ENCODE measurements at regions not wholly inside any gene's neighbourhood (a gene's known extent, or its start where the extent isn't known, plus 50 kb on each side); places are given as distances from the start of the nearest gene placed in this dataset.

- DNase-seq, result no peak
Measured at GRCh38 chr2:2703762-2704427, 372.8 kb upstream of the MYT1L start.

- DNase-seq, result no peak
Measured at GRCh38 chr2:2703172-2703571, 372.1 kb upstream of the MYT1L start.

- no peak for DNase-seq
Measured at GRCh38 chr2:2702385-2702784, 371.3 kb upstream of the MYT1L start.

- DNase-seq, result no peak
Measured at GRCh38 chr2:2701813-2702212, 370.7 kb upstream of the MYT1L start.

GRCh38 chr2:2701176-2701781 is 370.2 kb upstream of the MYT1L start:
- DNase-seq, result no peak

- no peak for DNase-seq
Measured at GRCh38 chr2:2699121-2699505, 368.0 kb upstream of the MYT1L start.

- DNase-seq, result peak; percentile 59
Measured at GRCh38 chr2:2698182-2699120, 367.4 kb upstream of the MYT1L start.

GRCh38 chr2:2696733-2697455 is 365.8 kb upstream of the MYT1L start:
- no peak for DNase-seq

GRCh38 chr2:2696325-2696724 is 365.2 kb upstream of the MYT1L start:
- no peak for DNase-seq

- no peak for DNase-seq
Measured at GRCh38 chr2:2694746-2695145, 363.7 kb upstream of the MYT1L start.

- no peak for DNase-seq
Measured at GRCh38 chr2:2692599-2693389, 361.7 kb upstream of the MYT1L start.

- DNase-seq, result no peak
Measured at GRCh38 chr2:2691419-2691818, 360.3 kb upstream of the MYT1L start.

GRCh38 chr2:2690985-2691384 is 359.9 kb upstream of the MYT1L start:
- no peak for DNase-seq

- no peak for DNase-seq
Measured at GRCh38 chr2:2689306-2689705, 358.2 kb upstream of the MYT1L start.

GRCh38 chr2:2688254-2688653 is 357.2 kb upstream of the MYT1L start:
- no peak for DNase-seq

- DNase-seq, result no peak
Measured at GRCh38 chr2:2687745-2688144, 356.7 kb upstream of the MYT1L start.

GRCh38 chr2:2686222-2686621 is 355.1 kb upstream of the MYT1L start:
- no peak for DNase-seq

GRCh38 chr2:2683606-2684224 is 352.6 kb upstream of the MYT1L start:
- DNase-seq, result no peak

- DNase-seq, result no peak
Measured at GRCh38 chr2:2682700-2683342, 351.7 kb upstream of the MYT1L start.

GRCh38 chr2:2681711-2682251 is 350.7 kb upstream of the MYT1L start:
- DNase-seq, result no peak

GRCh38 chr2:2681085-2681484 is 350.0 kb upstream of the MYT1L start:
- DNase-seq, result no peak
